Liver (tissue), 7 donors: ENCODE measurements at regions not wholly inside any gene's neighbourhood (a gene's known extent, or its start where the extent isn't known, plus 50 kb on each side); places are given as distances from the start of the nearest gene placed in this dataset.

ENCODE experiments used
- DNase-seq: peaks from one replicate; pipeline ENCODE4 v3.0.0-alpha.2; 2017; ENCODE audit warnings: low spot score
- H3K27ac ChIP-seq, 2 donors: one replicate each; pipeline ENCODE4 v1.7.0; 2013; ENCODE audit warnings: inconsistent platforms in 2 of 2, low read length in 2 of 2, control low read depth in 1 of 2, low read depth in 1 of 2, mild to moderate bottlenecking in 1 of 2
- H3K27me3 ChIP-seq, 4 donors: one replicate each; pipeline versions ENCODE4 v1.6.1 to v1.7.0; 2013; ENCODE audit warnings: low read length in 3 of 4, inconsistent platforms in 1 of 4, mild to moderate bottlenecking in 1 of 4, moderate library complexity in 1 of 4; ENCODE audit not compliant: control insufficient read depth in 4 of 4, insufficient read depth in 4 of 4
- H3K36me3 ChIP-seq, 4 donors: one replicate each; pipeline versions ENCODE4 v1.6.1 to v1.7.0; 2013; ENCODE audit warnings: low read length in 3 of 4, mild to moderate bottlenecking in 3 of 4, low read depth in 1 of 4, moderate library complexity in 1 of 4; ENCODE audit not compliant: control insufficient read depth in 4 of 4, insufficient read depth in 3 of 4
- H3K4me1 ChIP-seq, 4 donors: one replicate each; pipeline versions ENCODE4 v1.6.1 to v1.7.0; 2013; ENCODE audit warnings: low read length in 3 of 4, mild to moderate bottlenecking in 3 of 4, moderate library complexity in 1 of 4; ENCODE audit not compliant: control insufficient read depth in 4 of 4, insufficient read depth in 4 of 4
- H3K4me3 ChIP-seq, 3 donors: one replicate each; pipeline versions ENCODE4 v1.6.1 to v1.7.0; 2013; ENCODE audit warnings: low read length in 3 of 3, control low read depth in 1 of 3, low read depth in 1 of 3, mild to moderate bottlenecking in 1 of 3
- H3K9ac ChIP-seq, 2 donors: one replicate each; pipeline ENCODE4 v1.7.0; 2013; ENCODE audit warnings: low read length in 2 of 2, mild to moderate bottlenecking in 2 of 2, moderate library complexity in 2 of 2, control low read depth in 1 of 2, low read depth in 1 of 2
- H3K9me3 ChIP-seq, 4 donors: one replicate each; pipeline versions ENCODE4 v1.6.1 to v1.7.0; 2013; ENCODE audit warnings: low read length in 3 of 4; ENCODE audit not compliant: control insufficient read depth in 4 of 4
- EGR1 ChIP-seq, 2 donors: IDR thresholded peaks; 2 replicates each; pipeline ENCODE4 v1.6.1; 2016 to 2018; ENCODE audit warnings: antibody characterized with exemption in 2 of 2, low read depth in 2 of 2
- FOXA2 ChIP-seq: IDR thresholded peaks from 2 replicates; pipeline ENCODE4 v1.6.1; 2016; ENCODE audit warnings: antibody characterized with exemption
- GABPA ChIP-seq, 2 donors: IDR thresholded peaks in 1 of 2; conservative IDR thresholded peaks in 1 of 2; 2 replicates each; pipeline ENCODE4 v1.6.1; 2016; ENCODE audit warnings: antibody characterized with exemption in 2 of 2, mild to moderate bottlenecking in 1 of 2, moderate library complexity in 1 of 2
- HNF4A ChIP-seq, 2 donors: conservative IDR thresholded peaks; 2 replicates each; pipeline ENCODE4 v1.6.1; 2016; ENCODE audit warnings: antibody characterized with exemption in 2 of 2, mild to moderate bottlenecking in 2 of 2
- HNF4G ChIP-seq: IDR thresholded peaks from 2 replicates; pipeline ENCODE4 v1.6.1; 2016; ENCODE audit warnings: antibody characterized with exemption
- NR2F2 ChIP-seq: IDR thresholded peaks from 2 replicates; pipeline ENCODE4 v1.6.1; 2016; ENCODE audit warnings: antibody characterized with exemption
- RAD21 ChIP-seq, 2 donors: IDR thresholded peaks; 2 replicates each; pipeline ENCODE4 v1.6.1; 2016; ENCODE audit warnings: antibody characterized with exemption in 2 of 2, mild to moderate bottlenecking in 2 of 2
- SP1 ChIP-seq: IDR thresholded peaks from 2 replicates; pipeline ENCODE4 v1.6.1; 2018; ENCODE audit warnings: antibody characterized with exemption, mild to moderate bottlenecking
- TAF1 ChIP-seq: conservative IDR thresholded peaks from 2 replicates; pipeline ENCODE4 v1.6.1; 2016; ENCODE audit warnings: antibody characterized with exemption, mild to moderate bottlenecking
- YY1 ChIP-seq: IDR thresholded peaks from 2 replicates; pipeline ENCODE4 v1.6.1; 2016; ENCODE audit warnings: antibody characterized with exemption, mild to moderate bottlenecking
- WGBS: extraction: QIAGEN DNeasy Blood & Tissue Kit; methylation state at CpG from one replicate; pipeline ENCODE4 v1.1.7; 2013; 5-methylcytosine and 5-hydroxymethylcytosine counted together
- TF ChIP-seq, protein P1 (sequence below): IDR thresholded peaks from 2 replicates; pipeline ENCODE4 v1.6.1; 2016; ENCODE audit warnings: antibody characterized with exemption
- TF ChIP-seq, protein P2 (sequence below): IDR thresholded peaks from 2 replicates; pipeline ENCODE4 v1.6.1; 2016; ENCODE audit warnings: antibody characterized with exemption, mild to moderate bottlenecking
- donor health status: healthy.
- donor health status: healthy.
- donor health status: healthy.
- donor health status: healthy.

DNA sequence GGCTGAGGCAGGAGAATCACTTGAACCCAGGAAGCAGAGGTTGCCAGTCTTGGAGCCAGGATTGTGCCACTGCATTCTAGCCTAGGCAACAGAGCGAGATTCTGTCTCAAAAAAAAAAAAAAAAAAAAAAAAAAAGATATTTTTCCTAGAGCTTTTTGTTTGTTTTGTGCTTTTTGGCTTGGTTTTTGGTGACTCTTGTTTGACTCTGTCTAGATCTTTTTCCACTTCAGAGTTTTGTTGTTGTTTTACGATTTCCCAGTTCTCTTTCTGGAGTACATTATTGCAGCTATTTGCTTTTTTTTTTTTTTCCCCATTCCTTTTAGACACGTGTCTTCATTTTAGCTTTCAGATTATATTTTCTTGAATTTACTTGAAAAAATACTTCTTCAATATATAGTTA is 67.0 kb upstream of the AKAP12 start:
- no peak for DNase-seq
- 83% methylated on average over 3 of the region's 3 CpGs for WGBS
- no peak overlapping the region for H3K9ac ChIP-seq

DNA sequence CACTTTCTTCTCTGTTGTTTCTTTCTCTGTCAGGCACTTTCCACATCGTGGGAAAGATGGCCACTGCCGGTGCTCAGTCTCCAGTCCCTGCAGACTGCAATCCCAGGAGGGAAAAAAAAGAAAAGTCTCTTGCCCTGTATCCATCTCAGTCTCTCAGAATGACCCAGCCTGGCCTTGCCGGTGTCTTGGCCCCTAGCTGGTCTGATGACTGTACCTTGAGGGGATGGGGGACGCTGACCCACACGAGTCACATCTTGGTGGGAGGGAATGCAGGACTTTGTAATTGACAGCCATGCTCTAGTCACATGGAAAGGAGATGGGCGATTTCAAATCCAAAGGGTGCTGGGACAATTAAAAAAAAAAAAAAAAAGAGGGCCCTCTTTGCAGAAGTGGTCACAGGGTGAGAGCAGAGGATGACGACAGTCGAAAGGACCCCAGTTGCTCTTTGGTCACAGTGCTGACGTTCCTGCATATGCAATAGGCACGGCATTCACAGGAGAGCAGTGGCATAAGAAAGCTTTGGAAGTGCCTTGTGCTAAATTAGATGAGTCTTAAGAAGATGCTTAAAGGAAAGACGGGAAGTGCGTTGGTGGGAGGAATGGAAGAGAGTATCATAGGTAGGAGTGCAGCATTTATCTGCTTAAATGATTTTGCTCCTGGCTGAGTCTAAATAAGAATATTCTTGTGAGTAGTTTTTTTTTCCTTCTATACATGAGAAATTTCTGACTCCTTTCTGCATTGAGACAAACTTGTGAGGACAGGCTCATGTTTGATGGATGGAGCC is 63.9 kb upstream of the AKAP12 start:
- DNase-seq, result no peak
- 83% methylated on average over 12 of the region's 12 CpGs for WGBS
- H3K27me3 ChIP-seq, result no peaks in the 10 kb centered on the region
- no peak overlapping the region for H3K27ac ChIP-seq
- no peak overlapping the region for H3K9ac ChIP-seq
- H3K4me1 ChIP-seq, result no peaks in the 10 kb centered on the region
- H3K36me3 ChIP-seq, result no peaks in the 10 kb centered on the region
- TF ChIP-seq SP1 (no peak), HNF4A (conservative IDR thresholded peaks at IDR 0.05) (no peak), EGR1 (IDR thresholded peaks at IDR 0.05; ENCODE audit: low read depth in 2 of 2) (no peak), NR2F2 (no peak), HNF4G (no peak), TAF1 (no peak), RAD21 (IDR thresholded peaks at IDR 0.05) (no peak)
- no peak overlapping the region for H3K4me3 ChIP-seq
- H3K9me3 ChIP-seq, result no peaks in the 10 kb centered on the region

More for the DNA sequence above, 67.0 kb upstream of the AKAP12 start:
- no peaks in the 10 kb centered on the region for H3K36me3 ChIP-seq
- H3K9me3 ChIP-seq, result no peaks in the 10 kb centered on the region
- TF ChIP-seq, protein P1, sequence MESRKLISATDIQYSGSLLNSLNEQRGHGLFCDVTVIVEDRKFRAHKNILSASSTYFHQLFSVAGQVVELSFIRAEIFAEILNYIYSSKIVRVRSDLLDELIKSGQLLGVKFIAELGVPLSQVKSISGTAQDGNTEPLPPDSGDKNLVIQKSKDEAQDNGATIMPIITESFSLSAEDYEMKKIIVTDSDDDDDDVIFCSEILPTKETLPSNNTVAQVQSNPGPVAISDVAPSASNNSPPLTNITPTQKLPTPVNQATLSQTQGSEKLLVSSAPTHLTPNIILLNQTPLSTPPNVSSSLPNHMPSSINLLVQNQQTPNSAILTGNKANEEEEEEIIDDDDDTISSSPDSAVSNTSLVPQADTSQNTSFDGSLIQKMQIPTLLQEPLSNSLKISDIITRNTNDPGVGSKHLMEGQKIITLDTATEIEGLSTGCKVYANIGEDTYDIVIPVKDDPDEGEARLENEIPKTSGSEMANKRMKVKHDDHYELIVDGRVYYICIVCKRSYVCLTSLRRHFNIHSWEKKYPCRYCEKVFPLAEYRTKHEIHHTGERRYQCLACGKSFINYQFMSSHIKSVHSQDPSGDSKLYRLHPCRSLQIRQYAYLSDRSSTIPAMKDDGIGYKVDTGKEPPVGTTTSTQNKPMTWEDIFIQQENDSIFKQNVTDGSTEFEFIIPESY, result no peak
- TF ChIP-seq YY1, result no peak
- no peak for TF ChIP-seq GABPA (IDR thresholded peaks at IDR 0.05 in 1 of 2, conservative IDR thresholded peaks at IDR 0.05 in 1 of 2)
- no peak for TF ChIP-seq EGR1 (IDR thresholded peaks at IDR 0.05; ENCODE audit: low read depth in 2 of 2)
- no peak for TF ChIP-seq HNF4G
- TF ChIP-seq FOXA2, result no peak
- TF ChIP-seq, protein P2, sequence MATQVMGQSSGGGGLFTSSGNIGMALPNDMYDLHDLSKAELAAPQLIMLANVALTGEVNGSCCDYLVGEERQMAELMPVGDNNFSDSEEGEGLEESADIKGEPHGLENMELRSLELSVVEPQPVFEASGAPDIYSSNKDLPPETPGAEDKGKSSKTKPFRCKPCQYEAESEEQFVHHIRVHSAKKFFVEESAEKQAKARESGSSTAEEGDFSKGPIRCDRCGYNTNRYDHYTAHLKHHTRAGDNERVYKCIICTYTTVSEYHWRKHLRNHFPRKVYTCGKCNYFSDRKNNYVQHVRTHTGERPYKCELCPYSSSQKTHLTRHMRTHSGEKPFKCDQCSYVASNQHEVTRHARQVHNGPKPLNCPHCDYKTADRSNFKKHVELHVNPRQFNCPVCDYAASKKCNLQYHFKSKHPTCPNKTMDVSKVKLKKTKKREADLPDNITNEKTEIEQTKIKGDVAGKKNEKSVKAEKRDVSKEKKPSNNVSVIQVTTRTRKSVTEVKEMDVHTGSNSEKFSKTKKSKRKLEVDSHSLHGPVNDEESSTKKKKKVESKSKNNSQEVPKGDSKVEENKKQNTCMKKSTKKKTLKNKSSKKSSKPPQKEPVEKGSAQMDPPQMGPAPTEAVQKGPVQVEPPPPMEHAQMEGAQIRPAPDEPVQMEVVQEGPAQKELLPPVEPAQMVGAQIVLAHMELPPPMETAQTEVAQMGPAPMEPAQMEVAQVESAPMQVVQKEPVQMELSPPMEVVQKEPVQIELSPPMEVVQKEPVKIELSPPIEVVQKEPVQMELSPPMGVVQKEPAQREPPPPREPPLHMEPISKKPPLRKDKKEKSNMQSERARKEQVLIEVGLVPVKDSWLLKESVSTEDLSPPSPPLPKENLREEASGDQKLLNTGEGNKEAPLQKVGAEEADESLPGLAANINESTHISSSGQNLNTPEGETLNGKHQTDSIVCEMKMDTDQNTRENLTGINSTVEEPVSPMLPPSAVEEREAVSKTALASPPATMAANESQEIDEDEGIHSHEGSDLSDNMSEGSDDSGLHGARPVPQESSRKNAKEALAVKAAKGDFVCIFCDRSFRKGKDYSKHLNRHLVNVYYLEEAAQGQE, result no peak
- H3K27me3 ChIP-seq, result no peaks in the 10 kb centered on the region
- no peak overlapping the region for H3K27ac ChIP-seq
- H3K4me1 ChIP-seq, result no peaks in the 10 kb centered on the region
- H3K4me3 ChIP-seq, result no peak overlapping the region
